Esophagus muscularis mucosa (tissue), 4 donors: ENCODE measurements at regions not wholly inside any gene's neighbourhood (a gene's known extent, or its start where the extent isn't known, plus 50 kb on each side); places are given as distances from the start of the nearest gene placed in this dataset.
A peak's percentile ranks its signal among the peaks of the same experiment; 100 is the strongest.

ENCODE experiments used
- DNase-seq: peaks from one replicate; pipeline ENCODE4 v3.0.0-alpha.2; 2017; ENCODE audit errors: extremely low spot score
- H3K27ac ChIP-seq, 4 donors: fragments of 200-600 bp; sonication (generic); replicated peaks in 1 of 4; 1 replicate in 3 of 4; 2 replicates in 1 of 4; pipeline ENCODE4 v1.5.1; 2016 to 2019; ENCODE audit warnings: mild to moderate bottlenecking in 1 of 4
- H3K27me3 ChIP-seq, 4 donors: fragments of 200-600 bp; sonication (generic); one replicate each; pipeline versions ENCODE4 v1.5.1 to v1.6.0; 2016 to 2019
- H3K36me3 ChIP-seq, 4 donors: fragments of 200-600 bp; sonication (generic); one replicate each; pipeline ENCODE4 v1.5.1; 2016 to 2019
- H3K4me1 ChIP-seq, 4 donors: fragments of 200-600 bp; sonication (generic); one replicate each; pipeline ENCODE4 v1.5.1; 2016 to 2019
- H3K4me3 ChIP-seq, 4 donors: fragments of 200-600 bp; sonication (generic); 1 replicate in 2 of 4; 2 replicates in 2 of 4; pipeline ENCODE4 v1.5.1; 2016 to 2019; ENCODE audit warnings: mild to moderate bottlenecking in 4 of 4, moderate library complexity in 1 of 4
- H3K9me3 ChIP-seq, 4 donors: fragments of 200-600 bp; sonication (generic); 1 replicate in 3 of 4; 2 replicates in 1 of 4; pipeline ENCODE4 v1.5.1; 2016 to 2019
- CTCF ChIP-seq, 3 experiments: fragments of 200-600 bp in 2 of 3; fragments of 450-650 bp in 1 of 3; sonication (generic) in 2 of 3; IDR thresholded peaks; one replicate each; pipeline ENCODE4 v1.5.1; 2017 to 2019; ENCODE audit warnings: antibody characterized with exemption in 3 of 3, mild to moderate bottlenecking in 2 of 3, moderate library complexity in 1 of 3
- EP300 ChIP-seq: sonication (generic); formaldehyde crosslinking; IDR thresholded peaks from one replicate; pipeline ENCODE4 v1.6.1; 2017; ENCODE audit warnings: antibody characterized with exemption
- POLR2A ChIP-seq: fragments of 450-650 bp; IDR thresholded peaks from one replicate; pipeline ENCODE4 v1.6.1; 2017; ENCODE audit warnings: antibody characterized with exemption, moderate library complexity, mild to moderate bottlenecking, low read depth
- POLR2AphosphoS5 ChIP-seq, 2 donors: sonication (generic); formaldehyde crosslinking; IDR thresholded peaks; one replicate each; pipeline ENCODE4 v1.6.1; 2017; ENCODE audit warnings: antibody characterized with exemption in 2 of 2
- WGBS: methylation state at CpG from one replicate; pipeline ENCODE4 v1.1.5; 2018; 5-methylcytosine and 5-hydroxymethylcytosine counted together
- intact Hi-C: fragments of 100-400 bp; cut with DNase I; formaldehyde crosslinking; loops from one replicate; pipeline ENCODE4 v1.15.1; 2023

GRCh38 chrX:142149919-142150318, 55.2 kb downstream of the MAGEC2 start:
- no peak for TF ChIP-seq CTCF (IDR thresholded peaks at IDR 0.05)
- TF ChIP-seq EP300: no peak
- no peak for TF ChIP-seq POLR2A
- H3K36me3 ChIP-seq: no peaks in the 10 kb centered on the region
- DNase-seq: no peak
- H3K4me3 ChIP-seq: no peak overlapping the region
- H3K27ac ChIP-seq: no peak overlapping the region
- no peaks in the 10 kb centered on the region for H3K4me1 ChIP-seq
- H3K9me3 ChIP-seq: no peaks in the 10 kb centered on the region
- H3K27me3 ChIP-seq: no peaks in the 10 kb centered on the region
- intact Hi-C loops: no loop called here
- 57% methylated on average over 7 of the region's 7 CpGs for WGBS

GRCh38 chrX:142134533-142134932, 70.6 kb downstream of the MAGEC2 start:
- no peak overlapping the region for H3K4me3 ChIP-seq
- H3K9me3 ChIP-seq: no peaks in the 10 kb centered on the region
- H3K27me3 ChIP-seq: no peaks in the 10 kb centered on the region
- H3K4me1 ChIP-seq: no peaks in the 10 kb centered on the region
- TF ChIP-seq CTCF (IDR thresholded peaks at IDR 0.05) (no peak), EP300 (no peak), POLR2AphosphoS5 (IDR thresholded peaks at IDR 0.05) (no peak), POLR2A (no peak)
- intact Hi-C loops: no loop called here
- H3K27ac ChIP-seq: no peak overlapping the region
- 72% methylated on average over 2 of the region's 2 CpGs for WGBS
- H3K36me3 ChIP-seq: no peaks in the 10 kb centered on the region
- DNase-seq: no peak

GRCh38 chrX:142096253-142096652, 108.8 kb downstream of the MAGEC2 start:
- Histone ChIP-seq H3K9me3 (no peaks in the 10 kb centered on the region), H3K36me3 (no peaks in the 10 kb centered on the region), H3K4me1 (no peaks in the 10 kb centered on the region), H3K27ac (no peak overlapping the region), H3K4me3 (no peak overlapping the region), H3K27me3 (no peaks in the 10 kb centered on the region)
- 57% methylated on average over 1 of the region's 1 CpG for WGBS
- intact Hi-C loops: no loop called here
- TF ChIP-seq CTCF (IDR thresholded peaks at IDR 0.05): no peak
- TF ChIP-seq EP300: no peak
- TF ChIP-seq POLR2AphosphoS5 (IDR thresholded peaks at IDR 0.05): no peak
- TF ChIP-seq POLR2A: no peak
- no peak for DNase-seq

- no peak overlapping the region for H3K4me3 ChIP-seq
- H3K9me3 ChIP-seq: no peaks in the 10 kb centered on the region
- H3K27me3 ChIP-seq: no peaks in the 10 kb centered on the region
- H3K27ac ChIP-seq: no peak overlapping the region
- 45% methylated on average over 5 of the region's 5 CpGs for WGBS
- H3K36me3 ChIP-seq: no peaks in the 10 kb centered on the region
- H3K4me1 ChIP-seq: no peaks in the 10 kb centered on the region
- no peak for DNase-seq
- intact Hi-C loops: no loop called here
- TF ChIP-seq CTCF (IDR thresholded peaks at IDR 0.05): no peak
- no peak for TF ChIP-seq POLR2A
- TF ChIP-seq POLR2AphosphoS5 (IDR thresholded peaks at IDR 0.05): no peak
- no peak for TF ChIP-seq EP300
Measured at GRCh38 chrX:142095651-142096245, 109.3 kb downstream of the MAGEC2 start.

- intact Hi-C loops: no loop called here
- H3K4me1 ChIP-seq: peaks cover 0 to 5% (median 0%) of the 10 kb centered on the region in 4 donors
- no peaks in the 10 kb centered on the region for H3K36me3 ChIP-seq
- 32% methylated on average over 1 of the region's 1 CpG for WGBS
- H3K27ac ChIP-seq: no peak overlapping the region
- no peak for TF ChIP-seq POLR2A
- TF ChIP-seq CTCF (IDR thresholded peaks at IDR 0.05): peak in 2 of 3 experiments; percentile 17 to 26
- no peak overlapping the region for H3K4me3 ChIP-seq
- DNase-seq: no peak
- H3K27me3 ChIP-seq: no peaks in the 10 kb centered on the region
- no peaks in the 10 kb centered on the region for H3K9me3 ChIP-seq
Measured at GRCh38 chrX:142089193-142089592, 115.9 kb downstream of the MAGEC2 start.
